Stimulated activated CD8-positive, alpha-beta memory T cell treated with anti-CD3 and anti-CD28 coated beads, Interleukin-12 subunit alpha, Interleukin-12 subunit beta, amount 100 ng/mL, for 24 hours (primary cell): ENCODE measurements at regions not wholly inside any gene's neighbourhood (a gene's known extent, or its start where the extent isn't known, plus 50 kb on each side); places are given as distances from the start of the nearest gene placed in this dataset.
"Not testable (repeated sequence)": the region's sequence is repeated elsewhere in the genome, so short reads cannot be mapped to it uniquely, and the experiment has no call there.

Experiments used
- DNase-seq: peaks from one replicate; pipeline ENCODE4 v3.0.0-alpha.2; 2020; ENCODE audit errors: extremely low read depth

- no peak for DNase-seq
Observed at GRCh38 chr11:88061111-88061510, 114.1 kb downstream of the RAB38 start.

DNA sequence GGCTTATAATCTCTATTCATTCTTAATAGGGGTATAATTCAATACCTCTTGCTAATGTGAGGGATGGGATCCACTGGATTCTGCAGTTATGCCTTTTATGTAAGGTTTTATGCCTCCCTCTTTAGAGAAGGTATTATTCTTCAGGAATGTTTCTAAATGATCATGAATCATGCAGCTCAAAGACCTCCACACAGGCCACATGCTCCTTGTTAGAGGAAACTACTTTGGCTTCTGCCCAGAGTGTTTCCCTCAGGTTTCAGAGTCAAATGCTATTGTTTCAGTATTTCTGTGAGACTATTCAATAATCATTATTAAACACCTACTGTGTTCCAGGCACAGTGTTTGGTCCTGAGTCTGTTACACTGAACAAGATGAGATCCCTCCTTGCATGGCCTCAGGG, 115.9 kb downstream of the RAB38 start:
- DNase-seq = no peak

- DNase-seq = no peak
Observed at GRCh38 chr11:88051396-88051795, 123.8 kb downstream of the RAB38 start.

DNA sequence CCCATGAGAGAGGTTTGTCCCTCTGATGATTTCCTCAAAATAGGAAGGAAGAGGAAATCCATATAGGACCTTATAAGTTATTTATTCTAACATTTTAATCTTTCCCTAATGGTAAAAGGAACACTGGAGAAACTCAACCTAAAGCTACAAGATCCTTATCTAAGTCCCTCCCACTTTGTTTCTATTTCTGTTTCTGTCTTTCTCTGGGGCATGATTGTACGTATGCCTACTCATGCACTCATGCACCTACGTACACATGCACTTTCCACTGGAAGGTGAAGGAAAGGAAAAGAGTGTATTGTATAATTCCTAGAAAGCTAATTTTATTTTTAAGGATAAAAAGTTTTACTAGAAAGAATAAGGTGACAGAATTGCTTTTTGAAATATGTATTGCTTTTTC, 125.0 kb downstream of the RAB38 start:
- DNase-seq = no peak

DNA sequence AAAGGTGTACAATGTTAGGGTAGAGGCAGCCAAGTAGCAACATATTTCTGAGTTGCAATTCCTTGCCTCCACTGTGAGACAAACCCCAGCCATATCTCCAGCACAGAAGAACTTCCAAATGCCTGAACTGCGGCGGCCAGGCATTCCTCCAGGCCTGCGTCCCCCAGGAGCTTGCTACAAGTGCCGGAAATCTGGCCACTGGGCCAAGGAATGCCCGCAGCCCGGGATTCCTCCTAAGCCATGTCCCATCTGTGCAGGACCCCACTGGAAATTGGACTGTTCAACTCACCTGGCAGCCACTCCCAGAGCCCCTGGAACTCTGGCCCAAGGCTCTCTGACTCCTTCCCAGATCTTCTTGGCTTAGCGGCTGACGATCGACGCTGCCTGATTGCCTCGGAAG, 130.0 kb downstream of the RAB38 start:
- not testable (repeated sequence) for DNase-seq

GRCh38 chr11:88044658-88045057, 130.6 kb downstream of the RAB38 start:
- not testable (repeated sequence) for DNase-seq

GRCh38 chr11:88043149-88043548, 132.1 kb downstream of the RAB38 start:
- no peak for DNase-seq

- no peak for DNase-seq
Observed at GRCh38 chr11:88042647-88043046, 132.6 kb downstream of the RAB38 start.

DNA sequence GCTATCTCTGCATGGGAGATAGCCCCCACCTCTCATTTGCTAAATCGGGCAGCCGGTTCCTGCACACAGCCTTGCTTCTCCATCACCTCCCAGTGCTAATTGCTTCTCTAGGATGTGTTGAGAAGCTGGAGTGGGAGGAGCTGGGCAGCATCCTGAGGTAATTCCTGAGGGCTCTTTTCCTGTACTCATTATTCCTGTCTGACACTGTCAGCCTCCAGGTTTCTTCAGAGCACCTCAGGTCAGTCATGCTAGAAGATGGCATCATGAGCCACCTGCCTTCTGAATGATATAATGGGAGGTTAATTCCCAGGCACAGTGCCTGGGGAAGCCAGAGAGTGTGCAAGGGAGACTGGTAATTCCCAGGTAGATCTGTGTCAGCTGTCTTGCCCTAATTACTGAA, 133.0 kb downstream of the RAB38 start:
- DNase-seq = no peak

DNA sequence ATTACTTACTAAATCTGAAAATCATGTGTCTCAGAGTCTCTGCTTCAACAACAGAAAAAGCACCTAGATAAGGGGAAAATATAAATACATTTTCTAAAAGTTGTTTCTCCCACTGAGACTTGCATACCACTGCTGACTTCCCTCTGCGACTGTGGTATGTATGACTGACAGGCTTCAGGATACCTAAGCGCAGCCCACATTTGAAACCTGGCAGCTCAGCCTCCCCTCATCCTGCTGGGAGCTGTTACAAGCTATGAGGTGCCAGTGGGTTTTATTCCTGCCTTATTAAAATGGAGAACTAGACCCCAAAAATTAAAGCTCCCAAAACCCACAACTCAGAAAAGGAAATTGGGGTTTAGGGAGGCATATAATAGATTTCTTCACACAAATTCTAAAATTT, 133.6 kb downstream of the RAB38 start:
- DNase-seq = no peak

GRCh38 chr11:88040148-88040496, 135.1 kb downstream of the RAB38 start:
- no peak for DNase-seq

- DNase-seq = no peak
Observed at GRCh38 chr11:88039476-88040147, 135.6 kb downstream of the RAB38 start.

GRCh38 chr11:88038063-88038462, 137.2 kb downstream of the RAB38 start:
- DNase-seq = no peak

DNA sequence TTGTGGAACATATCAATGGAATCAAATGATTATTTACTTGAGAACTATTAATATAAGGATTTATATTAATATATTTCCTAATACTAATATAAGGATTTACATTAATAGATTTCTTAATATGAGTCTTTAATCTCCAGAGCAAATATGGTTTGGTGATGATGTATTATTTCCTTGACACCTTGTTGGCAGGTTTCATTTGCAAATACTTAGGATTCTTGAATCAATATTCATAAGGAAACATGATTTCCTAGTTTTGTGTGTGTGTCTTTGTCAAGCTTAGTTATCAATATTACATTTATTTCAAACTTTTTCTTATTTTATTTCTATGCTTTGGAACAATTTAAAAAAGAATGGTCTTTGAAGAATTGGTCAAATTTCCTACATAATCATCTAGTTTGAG, 138.5 kb downstream of the RAB38 start:
- no peak for DNase-seq

DNA sequence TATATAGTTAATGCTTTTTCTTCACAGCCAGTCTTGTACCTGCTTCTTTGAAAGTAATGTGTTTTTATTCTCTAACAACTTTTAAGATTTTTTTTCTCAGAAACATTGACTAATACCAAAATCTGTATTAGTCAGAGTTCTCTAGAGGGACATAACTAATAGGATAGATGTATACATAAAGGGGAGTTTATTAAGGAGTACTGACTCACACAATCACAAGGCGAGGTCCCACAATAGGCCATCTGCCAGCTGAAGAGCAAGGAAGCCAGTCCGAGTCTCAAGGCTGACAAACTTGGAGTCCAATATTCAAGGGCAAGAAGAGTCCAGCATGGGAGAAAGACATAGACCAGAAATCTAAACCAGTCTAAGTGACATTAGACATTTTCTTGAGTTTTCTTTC, 140.0 kb downstream of the RAB38 start:
- DNase-seq = no peak

- no peak for DNase-seq
Observed at GRCh38 chr11:88017666-88018065, 157.6 kb downstream of the RAB38 start.

DNA sequence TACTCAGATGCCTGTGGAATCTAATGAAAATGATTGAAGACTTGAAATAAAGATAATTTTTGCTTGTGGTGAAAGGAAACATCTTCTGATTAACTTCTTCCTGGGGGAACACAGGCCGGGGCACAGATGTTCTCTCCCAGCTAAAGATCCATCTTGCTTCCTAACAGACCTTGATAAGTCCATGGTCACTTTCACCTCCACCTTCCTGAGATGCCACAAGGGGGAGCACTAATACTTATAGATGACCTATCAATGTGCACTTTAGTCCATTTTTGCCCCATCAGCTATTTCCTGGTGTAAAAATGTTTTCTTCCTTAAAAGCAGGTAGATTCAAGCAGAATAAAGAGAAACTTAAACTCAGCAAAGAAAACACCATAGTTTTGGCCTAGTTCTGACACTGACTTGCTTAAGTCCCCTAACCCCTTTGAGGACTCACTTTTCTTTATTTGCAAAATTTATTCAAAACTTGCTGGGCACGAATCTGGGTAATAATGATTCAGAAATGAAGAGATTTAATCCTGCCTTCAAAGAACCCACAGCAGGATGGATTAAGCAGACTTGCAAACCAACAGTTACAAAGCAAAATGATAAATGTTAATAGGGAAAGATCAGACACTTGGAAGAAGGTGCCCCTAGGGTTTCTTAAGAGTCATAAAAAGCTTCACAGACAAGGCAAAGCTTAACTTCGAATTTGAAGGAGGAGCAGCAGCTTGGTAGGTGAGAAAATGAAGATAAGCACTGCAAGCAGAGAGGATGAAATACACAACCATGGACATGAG, 158.7 kb downstream of the RAB38 start:
- DNase-seq = peak; percentile 21

DNA sequence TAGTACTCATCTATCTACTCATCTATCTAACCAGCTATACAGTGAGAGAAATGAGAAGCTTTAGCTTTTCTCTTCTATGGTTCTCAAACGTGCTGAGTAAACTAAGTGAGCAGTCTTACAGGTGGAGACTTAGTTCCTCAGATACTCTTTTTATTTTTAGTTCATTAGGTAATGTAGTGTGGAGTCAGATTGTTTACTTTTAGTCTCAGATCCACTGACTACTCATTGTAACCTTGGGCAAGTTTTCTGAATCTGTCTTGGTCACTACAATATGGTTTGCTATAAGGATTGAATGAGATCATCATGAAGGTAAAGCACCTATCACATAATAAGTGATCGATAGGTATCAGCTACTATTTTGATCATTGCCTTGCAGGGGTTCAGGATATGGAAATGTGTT, 160.1 kb downstream of the RAB38 start:
- no peak for DNase-seq

GRCh38 chr11:88013508-88014065, 161.7 kb downstream of the RAB38 start:
- no peak for DNase-seq

- no peak for DNase-seq
Observed at GRCh38 chr11:88012456-88012855, 162.8 kb downstream of the RAB38 start.

- DNase-seq = no peak
Observed at GRCh38 chr11:87976009-87976408, 199.2 kb downstream of the RAB38 start.

GRCh38 chr11:87974797-87975196, 200.4 kb downstream of the RAB38 start:
- DNase-seq = no peak

GRCh38 chr11:87972133-87972532, 203.1 kb downstream of the RAB38 start:
- no peak for DNase-seq
